GM12892 (cell line): ENCODE measurements at regions not wholly inside any gene's neighbourhood (a gene's known extent, or its start where the extent isn't known, plus 50 kb on each side); places are given as distances from the start of the nearest gene placed in this dataset.
"Not testable (repeated sequence)": the region's sequence is repeated elsewhere in the genome, so short reads cannot be mapped to it uniquely, and the experiment has no call there.

ENCODE experiments used
- POLR2A ChIP-seq: IDR thresholded peaks from 2 replicates; pipeline ENCODE4 v1.6.1; 2011; ENCODE audit warnings: low read depth, low read length, control low read depth
- POLR2AphosphoS5 ChIP-seq: IDR thresholded peaks from 2 replicates; pipeline ENCODE4 v1.6.1; 2011; ENCODE audit warnings: low read depth, low read length, control low read depth

GRCh38 chrX:51119058-51119926 is 208.8 kb downstream of the BMP15 start:
- TF ChIP-seq POLR2A, POLR2AphosphoS5: not testable (repeated sequence)
